Activated CD4-positive, alpha-beta T cell treated with anti-CD3 and anti-CD28 coated beads for 24 hours (primary cell): ENCODE measurements at regions not wholly inside any gene's neighbourhood (a gene's known extent, or its start where the extent isn't known, plus 50 kb on each side); places are given as distances from the start of the nearest gene placed in this dataset.
"Not testable (repeated sequence)": the region's sequence is repeated elsewhere in the genome, so short reads cannot be mapped to it uniquely, and the experiment has no call there.

Experiments used
- DNase-seq, 2 donors: peaks; one replicate each; pipeline ENCODE4 v3.0.0-alpha.2; 2020; ENCODE audit warnings: low read depth in 2 of 2

- no peak for DNase-seq
Measured at GRCh38 chr2:147420517-147420916, 424.3 kb upstream of the ACVR2A start.

- no peak for DNase-seq
Measured at GRCh38 chr2:147416099-147416498, 428.7 kb upstream of the ACVR2A start.

GRCh38 chr2:147414656-147415055 lies 430.2 kb upstream of the ACVR2A start:
- DNase-seq = not testable (repeated sequence)

GRCh38 chr2:147408357-147408756 lies 436.5 kb upstream of the ACVR2A start:
- no peak for DNase-seq

GRCh38 chr2:147405651-147406050 lies 439.2 kb upstream of the ACVR2A start:
- no peak for DNase-seq

- DNase-seq = no peak
Measured at GRCh38 chr2:147398996-147399395, 445.8 kb upstream of the ACVR2A start.

- no peak for DNase-seq
Measured at GRCh38 chr2:147398301-147398700, 446.5 kb upstream of the ACVR2A start.

GRCh38 chr2:147396890-147397289 lies 447.9 kb upstream of the ACVR2A start:
- DNase-seq = no peak

GRCh38 chr2:147394179-147394790 lies 450.5 kb upstream of the ACVR2A start:
- no peak for DNase-seq

- DNase-seq = no peak
Measured at GRCh38 chr2:147392180-147392579, 452.6 kb upstream of the ACVR2A start.

- no peak for DNase-seq
Measured at GRCh38 chr2:147390475-147390874, 454.4 kb upstream of the ACVR2A start.

- DNase-seq = no peak
Measured at GRCh38 chr2:147389218-147389617, 455.6 kb upstream of the ACVR2A start.

- DNase-seq = no peak
Measured at GRCh38 chr2:147388217-147388616, 456.6 kb upstream of the ACVR2A start.

GRCh38 chr2:147386284-147386683 lies 458.5 kb upstream of the ACVR2A start:
- no peak for DNase-seq

GRCh38 chr2:147385600-147385999 lies 459.2 kb upstream of the ACVR2A start:
- no peak for DNase-seq

- DNase-seq = no peak
Measured at GRCh38 chr2:147384659-147385058, 460.2 kb upstream of the ACVR2A start.

- no peak for DNase-seq
Measured at GRCh38 chr2:147382322-147382948, 462.4 kb upstream of the ACVR2A start.

GRCh38 chr2:147378403-147378802 lies 466.4 kb upstream of the ACVR2A start:
- DNase-seq = no peak

- no peak for DNase-seq
Measured at GRCh38 chr2:147375073-147375472, 469.8 kb upstream of the ACVR2A start.

- no peak for DNase-seq
Measured at GRCh38 chr2:147374423-147374811, 470.4 kb upstream of the ACVR2A start.

GRCh38 chr2:147373800-147374422 lies 470.9 kb upstream of the ACVR2A start:
- DNase-seq = no peak

- no peak for DNase-seq
Measured at GRCh38 chr2:147368306-147368705, 476.5 kb upstream of the ACVR2A start.

GRCh38 chr2:147366279-147366678 lies 478.6 kb upstream of the ACVR2A start:
- no peak for DNase-seq
